ENCODE measurements at regions not wholly inside any gene's neighbourhood (a gene's known extent, or its start where the extent isn't known, plus 50 kb on each side); places are given as distances from the start of the nearest gene placed in this dataset.
"Not testable (repeated sequence)": the region's sequence is repeated elsewhere in the genome, so short reads cannot be mapped to it uniquely, and the experiment has no call there.

- Histone ChIP-seq H3K79me2 (ENCODE audit: control insufficient read depth, insufficient read depth, low read length) (no peaks in the 10 kb centered on the region), H3K9me3 (ENCODE audit: control insufficient read depth, low read depth, low read length) (no peaks in the 10 kb centered on the region), H3K36me3 (ENCODE audit: control insufficient read depth in 2 of 2, extremely low read depth in 1 of 2, insufficient read depth in 2 of 2, low read length in 2 of 2) (no peaks in the 10 kb centered on the region), H3K27ac (ENCODE audit: control insufficient read depth, insufficient read depth, low read length) (no peak overlapping the region), H4K20me1 (ENCODE audit: control insufficient read depth, extremely low read depth, insufficient read depth, low read length) (no peaks in the 10 kb centered on the region), H3K4me1 (ENCODE audit: control insufficient read depth, extremely low read depth, insufficient read depth, low read length) (no peaks in the 10 kb centered on the region), H3K4me3 (ENCODE audit: control insufficient read depth in 2 of 3, extremely low read depth in 1 of 3, insufficient read depth in 2 of 3, low read depth in 1 of 3, low read length in 3 of 3) (no peak overlapping the region), H3K9ac (ENCODE audit: control insufficient read depth, extremely low read depth, insufficient read depth, low read length) (no peak overlapping the region), H3K27me3 (ENCODE audit: control insufficient read depth, extremely low read depth, insufficient read depth, low read length) (no peaks in the 10 kb centered on the region), H2AFZ (ENCODE audit: control insufficient read depth, low read length) (no peak overlapping the region), H3K4me2 (ENCODE audit: control insufficient read depth, extremely low read depth, insufficient read depth, low read depth, low read length) (no peak overlapping the region), H3K9me1 (ENCODE audit: control insufficient read depth, extremely low read depth, insufficient read depth, low read length) (no peaks in the 10 kb centered on the region)
- FAIRE-seq: no peak
- dilution Hi-C loops (cut with MboI; ENCODE audit: extremely low pct_ligation_motif_present, low sequenced_read_pairs): no loop called here
- DNase-seq (ENCODE audit: low read depth, low spot score): no peak
- no peak for TF ChIP-seq CTCF (optimal IDR thresholded peaks at IDR 0.05 in 1 of 3, IDR thresholded peaks at IDR 0.05 in 1 of 3, conservative IDR thresholded peaks at IDR 0.05 in 1 of 3; ENCODE audit: extremely low read depth in 1 of 3, insufficient read depth in 2 of 3, low read length in 3 of 3)
- no peak for TF ChIP-seq EZH2 (IDR thresholded peaks at IDR 0.05; ENCODE audit: low read length)
These were observed 493.2 kb upstream of the KLF6 start for GRCh38 chr10:4278186-4278585.

- H3K36me3 ChIP-seq (ENCODE audit: control insufficient read depth in 2 of 2, extremely low read depth in 1 of 2, insufficient read depth in 2 of 2, low read length in 2 of 2): no peaks in the 10 kb centered on the region
These were observed 491.1 kb upstream of the KLF6 start for GRCh38 chr10:4276151-4276550.

DNA sequence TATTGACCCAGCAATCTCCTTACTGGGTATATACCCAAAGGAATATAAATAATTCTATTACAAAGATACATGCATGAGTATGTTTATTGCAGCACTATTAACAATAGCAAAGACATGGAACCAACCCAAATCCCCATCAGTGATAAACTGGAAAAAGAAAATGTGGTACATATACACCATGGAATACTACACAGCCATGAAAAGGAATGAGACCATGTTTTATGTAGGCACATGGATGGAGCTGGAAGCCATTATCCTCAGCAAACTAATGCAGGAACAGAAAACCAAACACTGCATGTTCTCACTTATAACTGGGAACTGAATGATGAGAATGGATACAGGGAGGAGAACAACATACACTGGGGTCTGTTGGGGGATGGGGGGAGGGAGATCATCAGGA lies 489.7 kb upstream of the KLF6 start:
- dilution Hi-C loops (cut with MboI; ENCODE audit: extremely low pct_ligation_motif_present, low sequenced_read_pairs); H3K9ac ChIP-seq (ENCODE audit: control insufficient read depth, extremely low read depth, insufficient read depth, low read length); H3K36me3 ChIP-seq (ENCODE audit: control insufficient read depth in 2 of 2, extremely low read depth in 1 of 2, insufficient read depth in 2 of 2, low read length in 2 of 2); H3K4me2 ChIP-seq (ENCODE audit: control insufficient read depth, extremely low read depth, insufficient read depth, low read depth, low read length); FAIRE-seq; H3K27me3 ChIP-seq (ENCODE audit: control insufficient read depth, extremely low read depth, insufficient read depth, low read length); DNase-seq (ENCODE audit: low read depth, low spot score); H3K27ac ChIP-seq (ENCODE audit: control insufficient read depth, insufficient read depth, low read length); H3K9me3 ChIP-seq (ENCODE audit: control insufficient read depth, low read depth, low read length); H3K79me2 ChIP-seq (ENCODE audit: control insufficient read depth, insufficient read depth, low read length); H3K9me1 ChIP-seq (ENCODE audit: control insufficient read depth, extremely low read depth, insufficient read depth, low read length); H2AFZ ChIP-seq (ENCODE audit: control insufficient read depth, low read length); H4K20me1 ChIP-seq (ENCODE audit: control insufficient read depth, extremely low read depth, insufficient read depth, low read length); H3K4me3 ChIP-seq (ENCODE audit: control insufficient read depth in 2 of 3, extremely low read depth in 1 of 3, insufficient read depth in 2 of 3, low read depth in 1 of 3, low read length in 3 of 3): not testable (repeated sequence)
- peaks cover 10% of the 10 kb centered on the region for H3K4me1 ChIP-seq (ENCODE audit: control insufficient read depth, extremely low read depth, insufficient read depth, low read length)

More at GRCh38 chr10:4276151-4276550, 491.1 kb upstream of the KLF6 start:
- TF ChIP-seq CTCF (optimal IDR thresholded peaks at IDR 0.05 in 1 of 3, IDR thresholded peaks at IDR 0.05 in 1 of 3, conservative IDR thresholded peaks at IDR 0.05 in 1 of 3; ENCODE audit: extremely low read depth in 1 of 3, insufficient read depth in 2 of 3, low read length in 3 of 3) (no peak), EZH2 (IDR thresholded peaks at IDR 0.05; ENCODE audit: low read length) (no peak)
- no peaks in the 10 kb centered on the region for H3K9me3 ChIP-seq (ENCODE audit: control insufficient read depth, low read depth, low read length)
- H4K20me1 ChIP-seq (ENCODE audit: control insufficient read depth, extremely low read depth, insufficient read depth, low read length): no peaks in the 10 kb centered on the region
- H3K27me3 ChIP-seq (ENCODE audit: control insufficient read depth, extremely low read depth, insufficient read depth, low read length): no peaks in the 10 kb centered on the region
- H3K9me1 ChIP-seq (ENCODE audit: control insufficient read depth, extremely low read depth, insufficient read depth, low read length): no peaks in the 10 kb centered on the region
- no peaks in the 10 kb centered on the region for H3K4me1 ChIP-seq (ENCODE audit: control insufficient read depth, extremely low read depth, insufficient read depth, low read length)
- dilution Hi-C loops (cut with MboI; ENCODE audit: extremely low pct_ligation_motif_present, low sequenced_read_pairs): no loop called here
- H3K9ac ChIP-seq (ENCODE audit: control insufficient read depth, extremely low read depth, insufficient read depth, low read length): no peak overlapping the region
- H3K4me3 ChIP-seq (ENCODE audit: control insufficient read depth in 2 of 3, extremely low read depth in 1 of 3, insufficient read depth in 2 of 3, low read depth in 1 of 3, low read length in 3 of 3): no peak overlapping the region
- no peak overlapping the region for H2AFZ ChIP-seq (ENCODE audit: control insufficient read depth, low read length)
- no peak overlapping the region for H3K27ac ChIP-seq (ENCODE audit: control insufficient read depth, insufficient read depth, low read length)
- no peak overlapping the region for H3K4me2 ChIP-seq (ENCODE audit: control insufficient read depth, extremely low read depth, insufficient read depth, low read depth, low read length)
- FAIRE-seq (no peak), DNase-seq (ENCODE audit: low read depth, low spot score) (no peak)
- no peaks in the 10 kb centered on the region for H3K79me2 ChIP-seq (ENCODE audit: control insufficient read depth, insufficient read depth, low read length)

All from keratinocyte (primary cell).